ENCODE measurements at regions not wholly inside any gene's neighbourhood (a gene's known extent, or its start where the extent isn't known, plus 50 kb on each side); places are given as distances from the start of the nearest gene placed in this dataset.

- no peak for TF ChIP-seq CTCF (IDR thresholded peaks at IDR 0.05)
- TF ChIP-seq POLR2A (IDR thresholded peaks at IDR 0.05): no peak
These were observed 1426.2 kb upstream of the WWC1 start for GRCh38 chr5:166865206-166865605.
